Right lobe of liver (tissue), 6 donors: ENCODE measurements at regions not wholly inside any gene's neighbourhood (a gene's known extent, or its start where the extent isn't known, plus 50 kb on each side); places are given as distances from the start of the nearest gene placed in this dataset.

ENCODE experiments used
- ATAC-seq, 4 donors: fragments of 200-7000 bp; cut with Tn5 transposase; one replicate each; pipeline ENCODE4 v1.9.1; 2020; ENCODE audit warnings: mild to moderate bottlenecking in 4 of 4, moderate library complexity in 4 of 4
- DNase-seq, 3 donors: peaks; one replicate each; pipeline ENCODE4 v3.0.0-alpha.2; 2020
- H3K27ac ChIP-seq, 3 donors: fragments of 200-600 bp; one replicate each; pipeline ENCODE4 v1.8.0; 2022
- H3K27me3 ChIP-seq, 2 donors: fragments of 200-600 bp; one replicate each; pipeline ENCODE4 v1.8.0; 2022
- H3K36me3 ChIP-seq, 4 donors: fragments of 200-600 bp; sonication (generic) in 1 of 4; one replicate each; pipeline versions ENCODE4 v1.5.1 to v1.8.0; 2017 to 2022; ENCODE audit warnings: control low read depth in 1 of 4
- H3K4me1 ChIP-seq, 4 donors: fragments of 200-600 bp; sonication (generic) in 1 of 4; one replicate each; pipeline versions ENCODE4 v1.5.1 to v1.8.0; 2017 to 2022; ENCODE audit warnings: control low read depth in 1 of 4
- H3K4me3 ChIP-seq, 3 donors: fragments of 200-600 bp; one replicate each; pipeline ENCODE4 v1.8.0; 2022
- H3K9me3 ChIP-seq, 4 donors: fragments of 200-600 bp; sonication (generic) in 1 of 4; one replicate each; pipeline versions ENCODE4 v1.5.1 to v1.8.0; 2017 to 2022; ENCODE audit warnings: control low read depth in 1 of 4
- CTCF ChIP-seq, 4 donors: fragments of 200-600 bp in 3 of 4; fragments of 450-650 bp in 1 of 4; IDR thresholded peaks; one replicate each; pipeline versions ENCODE4 v1.5.1 to v1.8.0; 2016 to 2022; ENCODE audit warnings: antibody characterized with exemption in 4 of 4, mild to moderate bottlenecking in 2 of 4
- POLR2A ChIP-seq: fragments of 450-650 bp; IDR thresholded peaks from one replicate; pipeline ENCODE4 v1.6.1; 2017; ENCODE audit warnings: antibody characterized with exemption, mild to moderate bottlenecking
- WGBS: methylation state at CpG from one replicate; pipeline ENCODE4 v1.1.6; 2018; ENCODE audit warnings: low coverage, low lambda C conversion rate; ENCODE audit not compliant: insufficient coverage; ENCODE audit errors: missing lambda C conversion rate; 5-methylcytosine and 5-hydroxymethylcytosine counted together
- intact Hi-C, 2 donors: fragments of 100-400 bp; cut with DNase I; formaldehyde crosslinking; loops; one replicate each; pipeline versions ENCODE4 v1.11.2 to v1.14.1; 2022
- donor health status: DM: no; HTN: yes; CAD: no.
- donor health status: DM: no; HTN: no; CAD: no.
- donor health status: DM: no; HTN: no; CAD: no.
- donor health status: DM: no; HTN: yes; CAD: no.
- donor health status: DM: no; HTN: yes; CAD: no.

GRCh38 chr14:45972416-45972815 is 679.2 kb downstream of the RPL10L start:
- ATAC-seq, result no peak
- intact Hi-C loops, result no loop called here

GRCh38 chr14:45970621-45971020 is 681.0 kb downstream of the RPL10L start:
- no peaks in the 10 kb centered on the region for H3K36me3 ChIP-seq
- ATAC-seq (no peak), DNase-seq (no peak)
- H3K4me1 ChIP-seq, result no peaks in the 10 kb centered on the region
- H3K4me3 ChIP-seq, result no peak overlapping the region
- H3K27ac ChIP-seq, result no peak overlapping the region
- H3K9me3 ChIP-seq, result no peaks in the 10 kb centered on the region
- WGBS, result 67% methylated on average over 1 of the region's 1 CpG
- intact Hi-C loops, result no loop called here
- TF ChIP-seq CTCF (IDR thresholded peaks at IDR 0.05), result no peak
- no peak for TF ChIP-seq POLR2A
- no peaks in the 10 kb centered on the region for H3K27me3 ChIP-seq

More at GRCh38 chr14:45972416-45972815, 679.2 kb downstream of the RPL10L start:
- TF ChIP-seq CTCF (IDR thresholded peaks at IDR 0.05) (no peak), POLR2A (no peak)
- Histone ChIP-seq H3K4me1 (no peaks in the 10 kb centered on the region), H3K9me3 (no peaks in the 10 kb centered on the region), H3K27me3 (no peaks in the 10 kb centered on the region), H3K4me3 (no peak overlapping the region), H3K36me3 (no peaks in the 10 kb centered on the region), H3K27ac (no peak overlapping the region)
- 49% methylated on average over 4 of the region's 4 CpGs for WGBS
- no peak for DNase-seq

GRCh38 chr14:45968037-45968436 is 683.5 kb downstream of the RPL10L start:
- Histone ChIP-seq H3K36me3 (no peaks in the 10 kb centered on the region), H3K27me3 (no peaks in the 10 kb centered on the region), H3K4me1 (no peaks in the 10 kb centered on the region), H3K27ac (no peak overlapping the region), H3K9me3 (no peaks in the 10 kb centered on the region), H3K4me3 (no peak overlapping the region)
- intact Hi-C loops, result no loop called here
- WGBS, result 67% methylated on average over 1 of the region's 1 CpG
- no peak for ATAC-seq
- TF ChIP-seq CTCF (IDR thresholded peaks at IDR 0.05) (no peak), POLR2A (no peak)
- DNase-seq, result no peak

- Histone ChIP-seq H3K4me1 (no peaks in the 10 kb centered on the region), H3K9me3 (no peaks in the 10 kb centered on the region), H3K27me3 (no peaks in the 10 kb centered on the region), H3K4me3 (no peak overlapping the region), H3K36me3 (no peaks in the 10 kb centered on the region), H3K27ac (no peak overlapping the region)
- 32% methylated on average over 2 of the region's 2 CpGs for WGBS
- intact Hi-C loops, result no loop called here
- no peak for DNase-seq
- TF ChIP-seq POLR2A, result no peak
- no peak for ATAC-seq
Observed at GRCh38 chr14:45949479-45949878, 696.5 kb upstream of the MIS18BP1 start.

- intact Hi-C loops, result no loop called here
- ATAC-seq, result no peak
Observed at GRCh38 chr14:45947830-45948229, 694.8 kb upstream of the MIS18BP1 start.

More at GRCh38 chr14:45947830-45948229, 694.8 kb upstream of the MIS18BP1 start:
- Histone ChIP-seq H3K4me1 (no peaks in the 10 kb centered on the region), H3K36me3 (no peaks in the 10 kb centered on the region), H3K4me3 (no peak overlapping the region), H3K9me3 (no peaks in the 10 kb centered on the region), H3K27me3 (no peaks in the 10 kb centered on the region), H3K27ac (no peak overlapping the region)
- TF ChIP-seq CTCF (IDR thresholded peaks at IDR 0.05) (no peak), POLR2A (no peak)
- DNase-seq, result no peak
- 63% methylated on average over 2 of the region's 2 CpGs for WGBS
